ENCODE measurements at regions not wholly inside any gene's neighbourhood (a gene's known extent, or its start where the extent isn't known, plus 50 kb on each side); places are given as distances from the start of the nearest gene placed in this dataset.

- CTCF ChIA-PET = no interaction called here
- no peak for FAIRE-seq
These were observed 833.8 kb downstream of the TRIB2 start for GRCh38 chr2:13550285-13551231.

More at GRCh38 chr2:13550285-13551231, 833.8 kb downstream of the TRIB2 start:
- Histone ChIP-seq H3K9me3 (replicated peaks; ENCODE audit: control insufficient read depth, insufficient read depth, low read length) (no peaks in the 10 kb centered on the region), H2AFZ (ENCODE audit: low read depth, low read length) (no peak overlapping the region), H3K27ac (ENCODE audit: insufficient read depth, low read depth, low read length) (no peak overlapping the region), H3K4me2 (ENCODE audit: insufficient read depth, low read length) (no peak overlapping the region), H3K9ac (replicated peaks; ENCODE audit: extremely low read depth, insufficient read depth, low read length) (no peak overlapping the region), H3K79me2 (ENCODE audit: control insufficient read depth, insufficient read depth, low read length) (no peaks in the 10 kb centered on the region), H3K9me1 (replicated peaks; ENCODE audit: control insufficient read depth, extremely low read depth, insufficient read depth, low read length) (no peaks in the 10 kb centered on the region), H3K4me1 (ENCODE audit: control insufficient read depth, extremely low read depth, insufficient read depth, low read length) (no peaks in the 10 kb centered on the region), H3K4me3 (replicated peaks in 1 of 3; ENCODE audit: insufficient read depth in 1 of 3, low read depth in 1 of 3, low read length in 3 of 3) (no peak overlapping the region), H3K27me3 (ENCODE audit: control insufficient read depth in 2 of 2, insufficient read depth in 2 of 2, low read length in 2 of 2) (no peaks in the 10 kb centered on the region), H4K20me1 (replicated peaks; ENCODE audit: control insufficient read depth, extremely low read depth, insufficient read depth, low read length) (no peaks in the 10 kb centered on the region), H3K36me3 (ENCODE audit: control insufficient read depth in 2 of 2, extremely low read depth in 1 of 2, insufficient read depth in 2 of 2, low read length in 2 of 2) (no peaks in the 10 kb centered on the region)
- no peak for DNase-seq (ENCODE audit: low read depth, low spot score)
- intact Hi-C loops (cut with micrococcal nuclease) = no loop called here
- POLR2A ChIA-PET = no interaction called here
- TF ChIP-seq POLR2AphosphoS5 (IDR thresholded peaks at IDR 0.05; ENCODE audit: insufficient read depth, low read depth, low read length) (no peak), CTCF (IDR thresholded peaks at IDR 0.05; ENCODE audit: extremely low read depth in 1 of 2, insufficient read depth in 1 of 2, low read depth in 1 of 2, low read length in 2 of 2) (no peak), JUN (IDR thresholded peaks at IDR 0.05; ENCODE audit: borderline replicate concordance, insufficient read depth, insufficient read length, low read depth) (no peak), EZH2 (IDR thresholded peaks at IDR 0.05; ENCODE audit: borderline replicate concordance, low read depth, low read length, severe bottlenecking) (no peak), GATA2 (IDR thresholded peaks at IDR 0.05; ENCODE audit: insufficient read depth, insufficient read length, low read depth, low read length) (no peak), FOS (IDR thresholded peaks at IDR 0.05; ENCODE audit: borderline replicate concordance, insufficient read depth, low read length) (no peak), MYC (IDR thresholded peaks at IDR 0.05; ENCODE audit: low read depth, low read length) (no peak), POLR2A (IDR thresholded peaks at IDR 0.05; ENCODE audit: low read depth, low read length) (no peak), MAX (IDR thresholded peaks at IDR 0.05; ENCODE audit: insufficient read depth, insufficient read length) (no peak)
- BruUV-seq (replicated peaks) = no TSS peak
- dilution Hi-C loops (cut with MboI; ENCODE audit: extremely low pct_ligation_motif_present, low sequenced_read_pairs) = no loop called here

Data from endothelial cell of umbilical vein (primary cell).